B cell (primary cell): ENCODE measurements at regions not wholly inside any gene's neighbourhood (a gene's known extent, or its start where the extent isn't known, plus 50 kb on each side); places are given as distances from the start of the nearest gene placed in this dataset.

Source experiments
- ATAC-seq: fragments of 200-7000 bp; cut with Tn5 transposase; one replicate; pipeline ENCODE4 v1.10.0; 2021; ENCODE audit warnings: low read depth, mild to moderate bottlenecking, moderate number of reproducible peaks, moderate library complexity
- CTCF ChIA-PET: fragments of 350-600 bp; sonication (Branson Sonifier 250); formaldehyde crosslinking; loops from one replicate; lab custom pipeline; 2021; ENCODE audit warnings: antibody characterized with exemption, inconsistent platforms; lab: Charles Lee
- POLR2A ChIA-PET: fragments of 350-600 bp; sonication (Branson Sonifier 250); formaldehyde crosslinking; loops from one replicate; lab custom pipeline; 2021; ENCODE audit warnings: antibody characterized with exemption; lab: Charles Lee
- DNase-seq: peaks from one replicate; pipeline ENCODE4 v3.0.0; 2013
- H2AFZ ChIP-seq: 2 replicates; pipeline ENCODE4 v1.6.1; 2012; ENCODE audit warnings: mild to moderate bottlenecking, low read depth, low read length; ENCODE audit not compliant: insufficient read depth, poor library complexity, severe bottlenecking
- H3K27ac ChIP-seq, 2 donors: 1 replicate in 1 of 2; 2 replicates in 1 of 2; pipeline ENCODE4 v1.5.1; 2012 to 2013; ENCODE audit warnings: low read length in 2 of 2, mild to moderate bottlenecking in 2 of 2, moderate library complexity in 1 of 2
- H3K27me3 ChIP-seq, 4 experiments: fragments of 200-600 bp in 1 of 4; sonication (generic) in 1 of 4; replicated peaks in 1 of 4; 1 replicate in 2 of 4; 2 replicates in 2 of 4; pipeline versions ENCODE4 v1.6.1 to v1.7.0; 2013 to 2016; ENCODE audit warnings: low read length in 3 of 4, mild to moderate bottlenecking in 2 of 4, mixed read lengths in 1 of 4, moderate library complexity in 1 of 4; ENCODE audit not compliant: insufficient read depth in 4 of 4, control insufficient read depth in 3 of 4; ENCODE audit errors: control extremely low read depth in 1 of 4
- H3K36me3 ChIP-seq, 2 experiments: replicated peaks in 1 of 2; 1 replicate in 1 of 2; 2 replicates in 1 of 2; pipeline versions ENCODE4 v1.6.1 to v1.7.1; 2013; ENCODE audit warnings: low read length in 1 of 2; ENCODE audit not compliant: insufficient read depth in 2 of 2, control insufficient read depth in 1 of 2; ENCODE audit errors: control extremely low read depth in 1 of 2, extremely low read depth in 1 of 2
- H3K4me1 ChIP-seq, 2 donors: fragments of 200-600 bp in 1 of 2; sonication (generic) in 1 of 2; 1 replicate in 1 of 2; 2 replicates in 1 of 2; pipeline versions ENCODE4 v1.5.1 to v1.6.1; 2013 to 2017; ENCODE audit warnings: low read length in 2 of 2; ENCODE audit not compliant: control insufficient read depth in 2 of 2, insufficient read depth in 2 of 2
- H3K4me2 ChIP-seq: replicated peaks from 2 replicates; pipeline ENCODE3; 2012; ENCODE audit warnings: mild to moderate bottlenecking, low read depth, low read length; ENCODE audit not compliant: poor library complexity, severe bottlenecking
- H3K4me3 ChIP-seq, 5 experiments: fragments of 200-600 bp in 1 of 5; sonication (generic) in 1 of 5; 1 replicate in 3 of 5; 2 replicates in 2 of 5; pipeline versions ENCODE4 v1.5.1 to v1.7.0; 2011 to 2016; ENCODE audit warnings: low read length in 4 of 5, mild to moderate bottlenecking in 4 of 5, low read depth in 2 of 5, control low read depth in 1 of 5, moderate library complexity in 1 of 5; ENCODE audit not compliant: insufficient read depth in 1 of 5; ENCODE audit errors: control extremely low read depth in 1 of 5, extremely low read depth in 1 of 5
- H3K79me2 ChIP-seq: fragments of 200-600 bp; sonication (generic); one replicate; pipeline ENCODE4 v1.6.0; 2016; ENCODE audit warnings: low read length; ENCODE audit not compliant: control insufficient read depth, insufficient read depth
- H3K9ac ChIP-seq: fragments of 200-600 bp; sonication (generic); 2 replicates; pipeline ENCODE4 v1.6.1; 2017; ENCODE audit warnings: mild to moderate bottlenecking, low read length, moderate library complexity
- H3K9me3 ChIP-seq, 3 donors: one replicate each; pipeline versions ENCODE4 v1.6.1 to v1.7.1; 2013; ENCODE audit warnings: low read length in 2 of 3; ENCODE audit not compliant: control insufficient read depth in 2 of 3, insufficient read depth in 1 of 3; ENCODE audit errors: control extremely low read depth in 1 of 3
- H4K20me1 ChIP-seq: 2 replicates; pipeline ENCODE4 v1.6.0; 2012; ENCODE audit warnings: mild to moderate bottlenecking, low read length; ENCODE audit not compliant: insufficient read depth, control insufficient read depth, poor library complexity, severe bottlenecking
- H3K27ac Mint-ChIP-seq: one replicate; pipeline ENCODE4 v1.8.0; 2021; ENCODE audit warnings: mixed read lengths
- H3K27me3 Mint-ChIP-seq: one replicate; pipeline ENCODE4 v1.8.0; 2021; ENCODE audit warnings: mixed read lengths
- H3K4me1 Mint-ChIP-seq: one replicate; pipeline ENCODE4 v1.8.0; 2021; ENCODE audit warnings: mixed read lengths
- H3K4me3 Mint-ChIP-seq: one replicate; pipeline ENCODE4 v1.8.0; 2021; ENCODE audit warnings: mixed read lengths
- H3K9me3 Mint-ChIP-seq: one replicate; pipeline ENCODE4 v1.8.0; 2022; ENCODE audit warnings: mixed read lengths; ENCODE audit not compliant: insufficient read depth
- EZH2 ChIP-seq: IDR thresholded peaks from 2 replicates; pipeline ENCODE4 v1.6.1; 2012; ENCODE audit warnings: borderline replicate concordance, low read depth, mild to moderate bottlenecking, moderate library complexity, low read length; ENCODE audit not compliant: insufficient read depth, poor library complexity, severe bottlenecking
- WGBS: methylation state at CpG from one replicate; pipeline ENCODE4 v1.1.5; 2013; ENCODE audit warnings: missing lambda C conversion rate; ENCODE audit not compliant: insufficient coverage; 5-methylcytosine and 5-hydroxymethylcytosine counted together
- intact Hi-C: fragments of 100-400 bp; cut with micrococcal nuclease; formaldehyde crosslinking; loops from one replicate; pipeline ENCODE4 v1.10.0; 2022
- TF ChIP-seq, protein P1 (sequence below): fragments of 200-600 bp; IDR thresholded peaks from one replicate; pipeline ENCODE4 v1.8.0; 2022; ENCODE audit warnings: antibody characterized with exemption, mild to moderate bottlenecking

DNA sequence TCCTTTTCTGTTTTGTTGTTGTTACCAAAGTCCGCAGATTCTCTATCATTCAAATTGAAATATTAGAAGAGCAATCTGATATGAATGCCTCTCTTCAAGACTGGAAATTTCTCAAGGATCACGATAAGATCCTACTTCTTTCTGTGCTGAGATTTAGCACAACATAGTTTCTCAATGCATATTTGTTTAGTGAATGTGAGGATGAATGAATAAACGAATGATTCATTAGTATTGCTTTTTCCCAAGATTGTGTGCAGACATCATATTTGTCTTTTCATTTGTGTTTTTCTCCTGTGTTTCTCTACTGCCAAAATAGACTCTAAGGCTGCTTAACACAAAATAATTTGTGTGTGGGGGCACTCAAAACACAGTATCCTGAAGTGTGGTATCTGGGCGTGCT lies 862.7 kb upstream of the MAP3K7 start:
- H3K27ac Mint-ChIP-seq = no peak overlapping the region
- Histone ChIP-seq H3K4me2 (no peak overlapping the region), H3K36me3 (no peaks in the 10 kb centered on the region), H3K4me1 (no peaks in the 10 kb centered on the region), H3K27ac (no peak overlapping the region), H3K9me3 (no peaks in the 10 kb centered on the region), H3K79me2 (no peaks in the 10 kb centered on the region), H4K20me1 (no peaks in the 10 kb centered on the region), H2AFZ (no peak overlapping the region), H3K4me3 (no peak overlapping the region), H3K9ac (no peak overlapping the region), H3K27me3 (no peaks in the 10 kb centered on the region)
- H3K4me3 Mint-ChIP-seq = no peak overlapping the region
- no peaks in the 10 kb centered on the region for H3K9me3 Mint-ChIP-seq
- ATAC-seq (no peak), DNase-seq (no peak)
- TF ChIP-seq, protein P1, sequence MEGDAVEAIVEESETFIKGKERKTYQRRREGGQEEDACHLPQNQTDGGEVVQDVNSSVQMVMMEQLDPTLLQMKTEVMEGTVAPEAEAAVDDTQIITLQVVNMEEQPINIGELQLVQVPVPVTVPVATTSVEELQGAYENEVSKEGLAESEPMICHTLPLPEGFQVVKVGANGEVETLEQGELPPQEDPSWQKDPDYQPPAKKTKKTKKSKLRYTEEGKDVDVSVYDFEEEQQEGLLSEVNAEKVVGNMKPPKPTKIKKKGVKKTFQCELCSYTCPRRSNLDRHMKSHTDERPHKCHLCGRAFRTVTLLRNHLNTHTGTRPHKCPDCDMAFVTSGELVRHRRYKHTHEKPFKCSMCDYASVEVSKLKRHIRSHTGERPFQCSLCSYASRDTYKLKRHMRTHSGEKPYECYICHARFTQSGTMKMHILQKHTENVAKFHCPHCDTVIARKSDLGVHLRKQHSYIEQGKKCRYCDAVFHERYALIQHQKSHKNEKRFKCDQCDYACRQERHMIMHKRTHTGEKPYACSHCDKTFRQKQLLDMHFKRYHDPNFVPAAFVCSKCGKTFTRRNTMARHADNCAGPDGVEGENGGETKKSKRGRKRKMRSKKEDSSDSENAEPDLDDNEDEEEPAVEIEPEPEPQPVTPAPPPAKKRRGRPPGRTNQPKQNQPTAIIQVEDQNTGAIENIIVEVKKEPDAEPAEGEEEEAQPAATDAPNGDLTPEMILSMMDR = no peak
- TF ChIP-seq EZH2 = no peak
- intact Hi-C loops = no loop called here
- ChIA-PET POLR2A (no interaction called here), CTCF (no interaction called here)
- WGBS = 100% methylated on average over 1 of the region's 4 CpGs
- no peaks in the 10 kb centered on the region for H3K27me3 Mint-ChIP-seq
- H3K4me1 Mint-ChIP-seq = no peaks in the 10 kb centered on the region

DNA sequence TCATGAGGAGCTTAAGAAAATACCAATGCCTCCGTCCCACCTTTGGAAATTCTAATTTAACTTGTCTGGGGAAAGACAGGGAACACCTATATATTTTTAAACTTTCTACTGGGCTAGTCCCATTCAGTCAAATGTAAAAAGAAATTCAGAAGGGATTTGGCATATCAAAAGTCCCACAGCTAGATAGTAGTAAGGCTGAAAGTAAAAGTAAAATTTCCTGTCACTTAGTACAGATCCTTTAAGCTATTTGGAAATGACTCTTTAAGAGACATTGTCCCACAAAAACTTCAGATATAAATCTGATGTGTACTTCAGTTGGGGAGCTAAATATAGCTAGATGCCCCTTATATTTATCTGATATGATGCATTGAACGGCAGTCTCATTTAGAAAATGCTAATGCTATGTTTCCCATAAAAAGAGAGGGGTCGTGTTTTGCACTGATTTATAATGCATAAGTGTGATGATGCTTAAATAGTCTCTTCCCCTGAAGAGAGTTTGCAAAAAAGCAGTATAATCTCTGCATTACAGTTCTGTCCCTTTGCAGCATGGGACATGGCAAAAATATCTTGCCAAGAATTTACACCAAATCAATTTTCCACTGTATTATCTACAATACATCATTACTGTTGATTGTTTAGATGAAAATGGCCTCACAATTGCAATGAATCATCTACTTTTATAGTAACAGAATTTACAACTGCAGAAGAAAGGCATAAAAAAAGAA lies 860.8 kb upstream of the MAP3K7 start:
- no peak overlapping the region for H3K9ac ChIP-seq
- no peak overlapping the region for H3K4me3 ChIP-seq
- no peaks in the 10 kb centered on the region for H3K9me3 Mint-ChIP-seq
- no peaks in the 10 kb centered on the region for H3K27me3 ChIP-seq
- H3K27me3 Mint-ChIP-seq = no peaks in the 10 kb centered on the region
- no peaks in the 10 kb centered on the region for H3K4me1 Mint-ChIP-seq
- DNase-seq (no peak), ATAC-seq (no peak)
- no peak overlapping the region for H3K4me2 ChIP-seq
- intact Hi-C loops = no loop called here
- no peaks in the 10 kb centered on the region for H3K9me3 ChIP-seq
- WGBS = 60% methylated on average over 1 of the region's 3 CpGs
- no peak overlapping the region for H3K4me3 Mint-ChIP-seq
- CTCF ChIA-PET = no interaction called here
- no peaks in the 10 kb centered on the region for H3K79me2 ChIP-seq
- POLR2A ChIA-PET = no interaction called here
- H3K27ac ChIP-seq = no peak overlapping the region
- no peak overlapping the region for H2AFZ ChIP-seq
- no peaks in the 10 kb centered on the region for H4K20me1 ChIP-seq
- no peak overlapping the region for H3K27ac Mint-ChIP-seq
- no peaks in the 10 kb centered on the region for H3K36me3 ChIP-seq
- TF ChIP-seq, protein P1 = no peak
- TF ChIP-seq EZH2 = no peak
- H3K4me1 ChIP-seq = no peaks in the 10 kb centered on the region
